ENCODE measurements at regions not wholly inside any gene's neighbourhood (a gene's known extent, or its start where the extent isn't known, plus 50 kb on each side); places are given as distances from the start of the nearest gene placed in this dataset.

- no peak for DNase-seq (ENCODE audit: low read depth, low spot score)
- no peak overlapping the region for H3K4me3 ChIP-seq (ENCODE audit: low read length)
Observed at GRCh38 chr2:198356157-198356556, 551.8 kb downstream of the PLCL1 start.

GRCh38 chr2:198351647-198352046, 547.3 kb downstream of the PLCL1 start:
- H3K4me3 ChIP-seq (ENCODE audit: low read length): no peak overlapping the region
- DNase-seq (ENCODE audit: low read depth, low spot score): no peak

GRCh38 chr2:198347946-198348345, 543.6 kb downstream of the PLCL1 start:
- no peak for DNase-seq (ENCODE audit: low read depth, low spot score)
- H3K4me3 ChIP-seq (ENCODE audit: low read length): no peak overlapping the region

GRCh38 chr2:198347349-198347748, 543.0 kb downstream of the PLCL1 start:
- no peak overlapping the region for H3K4me3 ChIP-seq (ENCODE audit: low read length)
- DNase-seq (ENCODE audit: low read depth, low spot score): no peak

GRCh38 chr2:198343471-198343870, 539.1 kb downstream of the PLCL1 start:
- DNase-seq (ENCODE audit: low read depth, low spot score): peak; percentile 56
- H3K4me3 ChIP-seq (ENCODE audit: low read length): no peak overlapping the region

- no peak overlapping the region for H3K4me3 ChIP-seq (ENCODE audit: low read length)
- no peak for DNase-seq (ENCODE audit: low read depth, low spot score)
Observed at GRCh38 chr2:198340846-198341245, 536.5 kb downstream of the PLCL1 start.

GRCh38 chr2:198339116-198339515, 534.7 kb downstream of the PLCL1 start:
- no peak for DNase-seq (ENCODE audit: low read depth, low spot score)
- H3K4me3 ChIP-seq (ENCODE audit: low read length): no peak overlapping the region

GRCh38 chr2:198337368-198337767, 533.0 kb downstream of the PLCL1 start:
- no peak for DNase-seq (ENCODE audit: low read depth, low spot score)

GRCh38 chr2:198328454-198328853, 524.1 kb downstream of the PLCL1 start:
- no peak for DNase-seq (ENCODE audit: low read depth, low spot score)
- H3K4me3 ChIP-seq (ENCODE audit: low read length): no peak overlapping the region

More at GRCh38 chr2:198337368-198337767, 533.0 kb downstream of the PLCL1 start:
- no peak overlapping the region for H3K4me3 ChIP-seq (ENCODE audit: low read length)

- DNase-seq (ENCODE audit: low read depth, low spot score): no peak
- no peak overlapping the region for H3K4me3 ChIP-seq (ENCODE audit: low read length)
Observed at GRCh38 chr2:198327526-198327925, 523.1 kb downstream of the PLCL1 start.

- peak; percentile 91 for DNase-seq (ENCODE audit: low read depth, low spot score)
- H3K4me3 ChIP-seq (ENCODE audit: low read length): no peak overlapping the region
Observed at GRCh38 chr2:198326431-198326830, 522.0 kb downstream of the PLCL1 start.

- DNase-seq (ENCODE audit: low read depth, low spot score): no peak
- H3K4me3 ChIP-seq (ENCODE audit: low read length): no peak overlapping the region
Observed at GRCh38 chr2:198325359-198325758, 521.0 kb downstream of the PLCL1 start.

GRCh38 chr2:198324071-198324470, 519.7 kb downstream of the PLCL1 start:
- no peak for DNase-seq (ENCODE audit: low read depth, low spot score)
- H3K4me3 ChIP-seq (ENCODE audit: low read length): no peak overlapping the region

GRCh38 chr2:198322275-198322674, 517.9 kb downstream of the PLCL1 start:
- no peak for DNase-seq (ENCODE audit: low read depth, low spot score)
- H3K4me3 ChIP-seq (ENCODE audit: low read length): no peak overlapping the region

GRCh38 chr2:198321522-198322088, 517.2 kb downstream of the PLCL1 start:
- H3K4me3 ChIP-seq (ENCODE audit: low read length): no peak overlapping the region
- DNase-seq (ENCODE audit: low read depth, low spot score): no peak

GRCh38 chr2:198316852-198317396, 512.5 kb downstream of the PLCL1 start:
- DNase-seq (ENCODE audit: low read depth, low spot score): no peak
- H3K4me3 ChIP-seq (ENCODE audit: low read length): no peak overlapping the region

- H3K4me3 ChIP-seq (ENCODE audit: low read length): no peak overlapping the region
- DNase-seq (ENCODE audit: low read depth, low spot score): no peak
Observed at GRCh38 chr2:198315791-198316630, 511.6 kb downstream of the PLCL1 start.

GRCh38 chr2:198314559-198315153, 510.3 kb downstream of the PLCL1 start:
- H3K4me3 ChIP-seq (ENCODE audit: low read length): no peak overlapping the region
- DNase-seq (ENCODE audit: low read depth, low spot score): peak; percentile 57

- DNase-seq (ENCODE audit: low read depth, low spot score): no peak
- no peak overlapping the region for H3K4me3 ChIP-seq (ENCODE audit: low read length)
Observed at GRCh38 chr2:198312596-198313483, 508.4 kb downstream of the PLCL1 start.
